ENCODE measurements at regions not wholly inside any gene's neighbourhood (a gene's known extent, or its start where the extent isn't known, plus 50 kb on each side); places are given as distances from the start of the nearest gene placed in this dataset.

- H3K27ac ChIP-seq: no peak overlapping the region
- intact Hi-C loops (cut with DNase I; ENCODE audit: low total_unique reads) (no loop called here), in situ Hi-C loops (cut with MboI; ENCODE audit: low pct_ligation_motif_present in 1 of 4, low pct_unique_long_range_greater_than_20kb in 1 of 4, low sequenced_read_pairs in 3 of 4) (no loop called here)
- no peak for DNase-seq
- WGBS, 2 donors (ENCODE audit: low coverage in 1 of 2): 58 to 65% methylated on average over 3 of the region's 3 CpGs
- H3K27me3 ChIP-seq: no peaks in the 10 kb centered on the region
- H3K4me3 ChIP-seq: no peak overlapping the region
- no peaks in the 10 kb centered on the region for H3K9me3 ChIP-seq
- TF ChIP-seq POLR2AphosphoS5 (IDR thresholded peaks at IDR 0.05): no peak
- no peak for TF ChIP-seq CTCF (IDR thresholded peaks at IDR 0.05)
- no peak for TF ChIP-seq POLR2A (IDR thresholded peaks at IDR 0.05)
- TF ChIP-seq EP300 (IDR thresholded peaks at IDR 0.05; ENCODE audit: low read depth): no peak
- H3K4me1 ChIP-seq: no peaks in the 10 kb centered on the region
- H3K36me3 ChIP-seq: no peaks in the 10 kb centered on the region
These were observed 716.5 kb downstream of the MTRR start for GRCh38 chr5:8585230-8586018.

GRCh38 chr5:8590959-8591358, 722.0 kb downstream of the MTRR start:
- H3K36me3 ChIP-seq: no peaks in the 10 kb centered on the region
- 75% methylated on average over 1 of the region's 1 CpG; no CpG with 5 or more reads in 1 of the 2 donors for WGBS, 2 donors (ENCODE audit: low coverage in 1 of 2)
- H3K9me3 ChIP-seq: no peaks in the 10 kb centered on the region
- no peak for DNase-seq
- no peaks in the 10 kb centered on the region for H3K4me1 ChIP-seq
- H3K27me3 ChIP-seq: no peaks in the 10 kb centered on the region
- no peak overlapping the region for H3K27ac ChIP-seq
- in situ Hi-C loops (cut with MboI; ENCODE audit: low pct_ligation_motif_present in 1 of 4, low pct_unique_long_range_greater_than_20kb in 1 of 4, low sequenced_read_pairs in 3 of 4) (no loop called here), intact Hi-C loops (cut with DNase I; ENCODE audit: low total_unique reads) (no loop called here)
- TF ChIP-seq POLR2AphosphoS5 (IDR thresholded peaks at IDR 0.05): no peak
- TF ChIP-seq POLR2A (IDR thresholded peaks at IDR 0.05): no peak
- no peak for TF ChIP-seq EP300 (IDR thresholded peaks at IDR 0.05; ENCODE audit: low read depth)
- TF ChIP-seq CTCF (IDR thresholded peaks at IDR 0.05): no peak
- no peak overlapping the region for H3K4me3 ChIP-seq

GRCh38 chr5:8598356-8598755, 729.4 kb downstream of the MTRR start:
- H3K4me3 ChIP-seq: no peak overlapping the region
- H3K27ac ChIP-seq: no peak overlapping the region
- no peaks in the 10 kb centered on the region for H3K9me3 ChIP-seq
- DNase-seq: no peak
- no peaks in the 10 kb centered on the region for H3K36me3 ChIP-seq
- in situ Hi-C loops (cut with MboI; ENCODE audit: low pct_ligation_motif_present in 1 of 4, low pct_unique_long_range_greater_than_20kb in 1 of 4, low sequenced_read_pairs in 3 of 4): no loop called here
- TF ChIP-seq EP300 (IDR thresholded peaks at IDR 0.05; ENCODE audit: low read depth): no peak
- no peak for TF ChIP-seq POLR2AphosphoS5 (IDR thresholded peaks at IDR 0.05)
- no peaks in the 10 kb centered on the region for H3K4me1 ChIP-seq
- no peaks in the 10 kb centered on the region for H3K27me3 ChIP-seq
- intact Hi-C loops (cut with DNase I; ENCODE audit: low total_unique reads): no loop called here
- WGBS, 2 donors (ENCODE audit: low coverage in 1 of 2): 83 to 97% methylated on average over 3 of the region's 3 CpGs

GRCh38 chr5:8598996-8599395, 730.0 kb downstream of the MTRR start:
- H3K27me3 ChIP-seq: no peaks in the 10 kb centered on the region
- WGBS, 2 donors (ENCODE audit: low coverage in 1 of 2): 67 to 79% methylated on average over 1 to 2 of the region's 2 CpGs
- no peak overlapping the region for H3K27ac ChIP-seq
- TF ChIP-seq POLR2A (IDR thresholded peaks at IDR 0.05) (no peak), POLR2AphosphoS5 (IDR thresholded peaks at IDR 0.05) (no peak)
- intact Hi-C loops (cut with DNase I; ENCODE audit: low total_unique reads) (no loop called here), in situ Hi-C loops (cut with MboI; ENCODE audit: low pct_ligation_motif_present in 1 of 4, low pct_unique_long_range_greater_than_20kb in 1 of 4, low sequenced_read_pairs in 3 of 4) (no loop called here)
- H3K36me3 ChIP-seq: no peaks in the 10 kb centered on the region
- no peak for DNase-seq
- H3K4me1 ChIP-seq: no peaks in the 10 kb centered on the region
- no peaks in the 10 kb centered on the region for H3K9me3 ChIP-seq
- H3K4me3 ChIP-seq: no peak overlapping the region

- no peak for DNase-seq
- TF ChIP-seq POLR2A (IDR thresholded peaks at IDR 0.05) (no peak), EP300 (IDR thresholded peaks at IDR 0.05; ENCODE audit: low read depth) (no peak), POLR2AphosphoS5 (IDR thresholded peaks at IDR 0.05) (no peak), CTCF (IDR thresholded peaks at IDR 0.05) (no peak)
- no peaks in the 10 kb centered on the region for H3K4me1 ChIP-seq
- no peak overlapping the region for H3K4me3 ChIP-seq
- H3K9me3 ChIP-seq: no peaks in the 10 kb centered on the region
- H3K27me3 ChIP-seq: no peaks in the 10 kb centered on the region
- no peaks in the 10 kb centered on the region for H3K36me3 ChIP-seq
- no peak overlapping the region for H3K27ac ChIP-seq
- intact Hi-C loops (cut with DNase I; ENCODE audit: low total_unique reads) (no loop called here), in situ Hi-C loops (cut with MboI; ENCODE audit: low pct_ligation_motif_present in 1 of 4, low pct_unique_long_range_greater_than_20kb in 1 of 4, low sequenced_read_pairs in 3 of 4) (no loop called here)
These were observed 731.9 kb downstream of the MTRR start for GRCh38 chr5:8600843-8601242.

Data from transverse colon (tissue), 4 donors.